IMR-90 (cell line): ENCODE measurements at regions not wholly inside any gene's neighbourhood (a gene's known extent, or its start where the extent isn't known, plus 50 kb on each side); places are given as distances from the start of the nearest gene placed in this dataset.

ENCODE experiments used
- ATAC-seq: fragments of 200-7000 bp; cut with Tn5 transposase; 2 replicates; pipeline ENCODE4 v1.9.1; 2020; ENCODE audit warnings: low read depth, mild to moderate bottlenecking, moderate library complexity
- BruUV-seq: library from RNA; stranded (reverse); fragments of 400-500 nt; replicated peaks from 2 replicates; lab custom pipeline; 2021; lab: Mats Ljungman, UMichigan
- CTCF ChIA-PET: fragments of 300-600 bp; formaldehyde crosslinking; extraction: SDS; loops from one replicate; lab custom pipeline; 2021; ENCODE audit warnings: antibody characterized with exemption; lab: Yijun Ruan, JAX
- POLR2A ChIA-PET: fragments of 300-600 bp; sonication (Branson Sonifier 250); formaldehyde crosslinking; loops from one replicate; lab custom pipeline; 2022; ENCODE audit warnings: antibody characterized with exemption; ENCODE audit not compliant: unreplicated experiment; lab: Charles Lee
- DNase-seq: peaks from one replicate; pipeline ENCODE4 v3.0.0; 2013
- H2AFZ ChIP-seq: replicated peaks from 2 replicates; pipeline ENCODE3; 2013; ENCODE audit warnings: low read length, mild to moderate bottlenecking; ENCODE audit not compliant: poor library complexity
- H2AK5ac ChIP-seq: 2 replicates; pipeline ENCODE4 v1.6.1; 2013; ENCODE audit warnings: low read depth, low read length, inconsistent platforms
- H2AK9ac ChIP-seq: replicated peaks from 2 replicates; pipeline ENCODE3; 2013; ENCODE audit warnings: mild to moderate bottlenecking, low read depth, low read length, moderate library complexity; ENCODE audit not compliant: poor library complexity
- H2BK120ac ChIP-seq: 2 replicates; pipeline ENCODE4 v1.6.1; 2013; ENCODE audit warnings: low read depth, low read length, inconsistent platforms
- H2BK15ac ChIP-seq: 3 replicates; pipeline ENCODE4 v1.6.1; 2013; ENCODE audit warnings: low read depth, low read length, inconsistent platforms
- H2BK20ac ChIP-seq: 2 replicates; pipeline ENCODE4 v1.6.1; 2013; ENCODE audit warnings: low read depth, mild to moderate bottlenecking, inconsistent platforms, low read length, moderate library complexity
- H2BK5ac ChIP-seq: 2 replicates; pipeline ENCODE4 v1.6.1; 2013; ENCODE audit warnings: mild to moderate bottlenecking, low read depth, low read length, inconsistent platforms; ENCODE audit not compliant: poor library complexity, severe bottlenecking
- H3K14ac ChIP-seq: replicated peaks from 2 replicates; pipeline ENCODE4 v1.6.1; 2013; ENCODE audit warnings: low read depth, low read length, inconsistent platforms
- H3K18ac ChIP-seq: 2 replicates; pipeline ENCODE4 v1.6.1; 2013; ENCODE audit warnings: low read depth, low read length, control low read depth
- H3K23ac ChIP-seq: 2 replicates; pipeline ENCODE4 v1.6.1; 2013; ENCODE audit warnings: low read depth, low read length, inconsistent platforms
- H3K27ac ChIP-seq: 2 replicates; pipeline ENCODE4 v1.5.1; 2013; ENCODE audit warnings: mild to moderate bottlenecking, control low read depth, low read length; ENCODE audit not compliant: insufficient read depth
- H3K27me3 ChIP-seq: 2 replicates; pipeline ENCODE4 v1.6.1; 2013; ENCODE audit warnings: low read length; ENCODE audit not compliant: control insufficient read depth, insufficient read depth
- H3K36me3 ChIP-seq: 2 replicates; pipeline ENCODE4 v1.6.1; 2013; ENCODE audit warnings: low read length, mixed read lengths; ENCODE audit not compliant: control insufficient read depth, insufficient read depth
- H3K4ac ChIP-seq: 2 replicates; pipeline ENCODE4 v1.6.1; 2013; ENCODE audit warnings: low read depth, low read length, inconsistent platforms
- H3K4me1 ChIP-seq: 2 replicates; pipeline ENCODE4 v1.6.1; 2013; ENCODE audit warnings: low read length, mixed read lengths; ENCODE audit not compliant: control insufficient read depth, insufficient read depth
- H3K4me2 ChIP-seq: 2 replicates; pipeline ENCODE4 v1.6.1; 2013; ENCODE audit warnings: low read depth, mild to moderate bottlenecking, control low read depth, low read length, moderate library complexity
- H3K4me3 ChIP-seq: 2 replicates; pipeline ENCODE4 v1.5.1; 2013; ENCODE audit warnings: low read depth, mild to moderate bottlenecking, control low read depth, low read length, moderate library complexity; ENCODE audit not compliant: insufficient read depth
- H3K56ac ChIP-seq: 2 replicates; pipeline ENCODE4 v1.6.1; 2013; ENCODE audit warnings: low read length, inconsistent platforms; ENCODE audit not compliant: insufficient read depth; ENCODE audit errors: extremely low read depth
- H3K79me1 ChIP-seq, 2 experiments: 2 replicates each; pipeline ENCODE4 v1.6.1; 2013; ENCODE audit warnings: low read length in 2 of 2, inconsistent platforms in 1 of 2, low read depth in 1 of 2
- H3K9ac ChIP-seq: 2 replicates; pipeline ENCODE4 v1.6.1; 2013; ENCODE audit warnings: low read depth, low read length, control low read depth
- H3K9me1 ChIP-seq: 2 replicates; pipeline ENCODE4 v1.6.1; 2013; ENCODE audit warnings: low read length, inconsistent platforms; ENCODE audit not compliant: insufficient read depth
- H3K9me3 ChIP-seq: 2 replicates; pipeline ENCODE4 v1.6.1; 2013; ENCODE audit warnings: low read length; ENCODE audit not compliant: control insufficient read depth, insufficient read depth
- H4K20me1 ChIP-seq: 2 replicates; pipeline ENCODE4 v1.6.1; 2013; ENCODE audit warnings: low read length, inconsistent platforms; ENCODE audit not compliant: insufficient read depth
- H4K5ac ChIP-seq: 2 replicates; pipeline ENCODE4 v1.6.1; 2013; ENCODE audit warnings: mild to moderate bottlenecking, low read depth, low read length, control low read depth
- H4K8ac ChIP-seq, 2 experiments: 2 replicates each; pipeline ENCODE4 v1.6.1; 2013; ENCODE audit warnings: low read depth in 2 of 2, low read length in 2 of 2, control low read depth in 1 of 2, inconsistent platforms in 1 of 2
- H4K91ac ChIP-seq: 2 replicates; pipeline ENCODE4 v1.6.1; 2013; ENCODE audit warnings: low read depth, low read length, inconsistent platforms; ENCODE audit not compliant: insufficient read depth
- BHLHE40 ChIP-seq: fragments of 150-350 bp; IDR thresholded peaks from 2 replicates; pipeline ENCODE4 v1.6.1; 2016; ENCODE audit warnings: mild to moderate bottlenecking, low read depth, low read length
- CEBPB ChIP-seq: IDR thresholded peaks from 2 replicates; pipeline ENCODE4 v1.6.1; 2012; ENCODE audit warnings: low read depth, low read length, improper control_type of control experiment
- CHD1 ChIP-seq: IDR thresholded peaks from 2 replicates; pipeline ENCODE4 v1.6.1; 2012; ENCODE audit warnings: low read depth, low read length, improper control_type of control experiment
- CTCF ChIP-seq: conservative IDR thresholded peaks from 2 replicates; pipeline ENCODE4 v1.5.1; 2012; ENCODE audit warnings: mild to moderate bottlenecking, low read depth, low read length, improper control_type of control experiment
- ELK1 ChIP-seq: fragments of 150-350 bp; IDR thresholded peaks from 2 replicates; pipeline ENCODE4 v1.6.1; 2016; ENCODE audit warnings: low read depth, mild to moderate bottlenecking, low read length, moderate library complexity, borderline replicate concordance
- FOS ChIP-seq: fragments of 150-350 bp; IDR thresholded peaks from 2 replicates; pipeline ENCODE4 v1.6.1; 2016; ENCODE audit warnings: low read depth, low read length
- MAFK ChIP-seq: IDR thresholded peaks from 2 replicates; pipeline ENCODE4 v1.6.1; 2012; ENCODE audit warnings: low read depth, low read length, improper control_type of control experiment
- MAZ ChIP-seq: IDR thresholded peaks from 2 replicates; pipeline ENCODE4 v1.6.1; 2012; ENCODE audit warnings: low read depth, mild to moderate bottlenecking, low read length, improper control_type of control experiment, moderate library complexity, borderline replicate concordance
- MXI1 ChIP-seq: IDR thresholded peaks from 2 replicates; pipeline ENCODE4 v1.6.1; 2012; ENCODE audit warnings: low read depth, mild to moderate bottlenecking, low read length, moderate library complexity, borderline replicate concordance
- NFE2L2 ChIP-seq: fragments of 150-350 bp; IDR thresholded peaks from 2 replicates; pipeline ENCODE4 v1.6.1; 2016; ENCODE audit warnings: low read depth, mild to moderate bottlenecking, low read length
- POLR2A ChIP-seq: IDR thresholded peaks from 2 replicates; pipeline ENCODE4 v1.6.1; 2012; ENCODE audit warnings: mild to moderate bottlenecking, low read depth, low read length
- RAD21 ChIP-seq: IDR thresholded peaks from 2 replicates; pipeline ENCODE4 v1.6.1; 2012; ENCODE audit warnings: low read length, improper control_type of control experiment
- RCOR1 ChIP-seq: IDR thresholded peaks from 2 replicates; pipeline ENCODE4 v1.6.1; 2012; ENCODE audit warnings: mild to moderate bottlenecking, low read length, improper control_type of control experiment; ENCODE audit not compliant: insufficient replicate concordance
- RFX5 ChIP-seq: IDR thresholded peaks from 2 replicates; pipeline ENCODE4 v1.8.0; 2012; ENCODE audit warnings: low read depth, mild to moderate bottlenecking, low read length, moderate library complexity
- SMC3 ChIP-seq: fragments of 150-350 bp; IDR thresholded peaks from 2 replicates; pipeline ENCODE4 v1.6.1; 2016; ENCODE audit warnings: low read depth, mild to moderate bottlenecking, antibody characterized with exemption, low read length, moderate library complexity
- USF2 ChIP-seq: fragments of 150-350 bp; IDR thresholded peaks from 2 replicates; pipeline ENCODE4 v1.6.1; 2017; ENCODE audit warnings: mild to moderate bottlenecking, antibody characterized with exemption, low read length, low read depth
- WGBS, 2 experiments: methylation state at CpG; one replicate each; pipeline versions ENCODE4 v1.1.5 to v1.1.7; 2013; ENCODE audit warnings: missing lambda C conversion rate in 2 of 2; ENCODE audit not compliant: insufficient read length in 1 of 2; ENCODE audit errors: extremely low coverage in 2 of 2; 5-methylcytosine and 5-hydroxymethylcytosine counted together
- dilution Hi-C: fragments of 300-500 bp; cut with HindIII; formaldehyde crosslinking; loops from one replicate; pipeline ENCODE4 v1.14.3; 2018; ENCODE audit warnings: low sequenced_read_pairs; ENCODE audit not compliant: unreplicated experiment
- in situ Hi-C: fragments of 300-500 bp; cut with MboI; formaldehyde crosslinking; loops from 3 replicates; pipeline ENCODE4 v1.14.3; 2019; ENCODE audit warnings: low sequenced_read_pairs, inconsistent platforms, mixed read lengths
- intact Hi-C: fragments of 100-400 bp; cut with micrococcal nuclease; formaldehyde crosslinking; loops from 2 replicates; pipeline ENCODE4 v1.10.0; 2022

GRCh38 chr16:79672524-79672923, 72.0 kb upstream of the MAF start:
- H3K27me3 ChIP-seq, result no peaks in the 10 kb centered on the region
- no peak overlapping the region for H2BK15ac ChIP-seq
- no peak overlapping the region for H3K4me2 ChIP-seq
- H3K23ac ChIP-seq, result no peak overlapping the region
- ChIA-PET CTCF (no interaction called here), POLR2A (no interaction called here)
- no peak overlapping the region for H2BK5ac ChIP-seq
- intact Hi-C loops (no loop called here), in situ Hi-C loops (no loop called here), dilution Hi-C loops (no loop called here)
- no peak overlapping the region for H2AFZ ChIP-seq
- peaks cover 2% of the 10 kb centered on the region for H3K9me3 ChIP-seq
- DNase-seq, result no peak
- no CpG with 5 or more reads among the region's 2 CpGs for WGBS, 2 experiments
- no peak overlapping the region for H4K91ac ChIP-seq
- no peaks in the 10 kb centered on the region for H4K20me1 ChIP-seq
- no peaks in the 10 kb centered on the region for H3K79me1 ChIP-seq
- no peaks in the 10 kb centered on the region for H3K9me1 ChIP-seq
- H2AK9ac ChIP-seq, result no peak overlapping the region
- no peak overlapping the region for H3K27ac ChIP-seq
- no peak overlapping the region for H4K8ac ChIP-seq
- no peak overlapping the region for H3K18ac ChIP-seq
- H2AK5ac ChIP-seq, result no peak overlapping the region
- ATAC-seq, result no peak
- no peak overlapping the region for H2BK20ac ChIP-seq
- no peak overlapping the region for H3K4me3 ChIP-seq
- no peak overlapping the region for H4K5ac ChIP-seq
- H3K9ac ChIP-seq, result no peak overlapping the region
- H3K36me3 ChIP-seq, result no peaks in the 10 kb centered on the region
- no peak overlapping the region for H3K56ac ChIP-seq
- no peak overlapping the region for H3K4ac ChIP-seq
- no peak overlapping the region for H3K14ac ChIP-seq
- no peak for TF ChIP-seq POLR2A
- no peak for TF ChIP-seq USF2
- TF ChIP-seq MXI1, result no peak
- TF ChIP-seq RAD21, result no peak
- no peak for TF ChIP-seq ELK1
- no peak for TF ChIP-seq SMC3
- no peak for TF ChIP-seq BHLHE40
- no peak for TF ChIP-seq CTCF
- TF ChIP-seq CEBPB, result no peak
- TF ChIP-seq MAZ, result no peak
- no peak for TF ChIP-seq MAFK
- TF ChIP-seq FOS, result no peak
- TF ChIP-seq RFX5, result no peak
- TF ChIP-seq CHD1, result no peak
- TF ChIP-seq NFE2L2, result no peak
- no peak for TF ChIP-seq RCOR1
- no TSS peak for BruUV-seq
- no peak overlapping the region for H2BK120ac ChIP-seq
- no peaks in the 10 kb centered on the region for H3K4me1 ChIP-seq
